ENCODE measurements at regions not wholly inside any gene's neighbourhood (a gene's known extent, or its start where the extent isn't known, plus 50 kb on each side); places are given as distances from the start of the nearest gene placed in this dataset.

DNA sequence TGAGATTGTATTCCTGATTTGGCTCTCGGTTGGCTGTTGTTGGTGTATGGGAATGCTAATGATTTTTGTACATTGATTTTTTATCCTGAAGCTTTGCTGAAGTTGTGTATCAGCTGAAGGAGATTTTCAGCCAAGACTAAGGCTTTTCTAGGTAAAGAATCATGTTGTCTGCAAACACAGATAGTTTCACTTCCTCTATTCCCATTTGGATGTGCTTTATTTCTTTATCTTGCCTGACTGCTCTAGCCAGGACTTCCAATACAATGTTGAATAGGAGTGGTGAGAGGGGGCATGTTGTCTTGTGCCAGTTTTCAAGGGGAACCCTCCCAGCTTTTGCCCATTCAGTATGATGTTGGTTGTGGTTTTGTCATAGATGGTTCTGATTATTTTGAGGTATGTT lies 90.4 kb downstream of the CYP26B1 start:
- TF ChIP-seq, protein P1, sequence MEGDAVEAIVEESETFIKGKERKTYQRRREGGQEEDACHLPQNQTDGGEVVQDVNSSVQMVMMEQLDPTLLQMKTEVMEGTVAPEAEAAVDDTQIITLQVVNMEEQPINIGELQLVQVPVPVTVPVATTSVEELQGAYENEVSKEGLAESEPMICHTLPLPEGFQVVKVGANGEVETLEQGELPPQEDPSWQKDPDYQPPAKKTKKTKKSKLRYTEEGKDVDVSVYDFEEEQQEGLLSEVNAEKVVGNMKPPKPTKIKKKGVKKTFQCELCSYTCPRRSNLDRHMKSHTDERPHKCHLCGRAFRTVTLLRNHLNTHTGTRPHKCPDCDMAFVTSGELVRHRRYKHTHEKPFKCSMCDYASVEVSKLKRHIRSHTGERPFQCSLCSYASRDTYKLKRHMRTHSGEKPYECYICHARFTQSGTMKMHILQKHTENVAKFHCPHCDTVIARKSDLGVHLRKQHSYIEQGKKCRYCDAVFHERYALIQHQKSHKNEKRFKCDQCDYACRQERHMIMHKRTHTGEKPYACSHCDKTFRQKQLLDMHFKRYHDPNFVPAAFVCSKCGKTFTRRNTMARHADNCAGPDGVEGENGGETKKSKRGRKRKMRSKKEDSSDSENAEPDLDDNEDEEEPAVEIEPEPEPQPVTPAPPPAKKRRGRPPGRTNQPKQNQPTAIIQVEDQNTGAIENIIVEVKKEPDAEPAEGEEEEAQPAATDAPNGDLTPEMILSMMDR (IDR thresholded peaks at IDR 0.05; ENCODE audit: poor library complexity, severe bottlenecking): no peak
- no peak for TF ChIP-seq EZH2 (IDR thresholded peaks at IDR 0.05; ENCODE audit: borderline replicate concordance, insufficient read depth, low read length, poor library complexity, severe bottlenecking)
- no peak for TF ChIP-seq EP300 (conservative IDR thresholded peaks at IDR 0.05; ENCODE audit: poor library complexity, severe bottlenecking)
- no peak for TF ChIP-seq SMC3 (conservative IDR thresholded peaks at IDR 0.05; ENCODE audit: poor library complexity)
- TF ChIP-seq POLR2AphosphoS5 (IDR thresholded peaks at IDR 0.05): no peak
- TF ChIP-seq RAD21 (conservative IDR thresholded peaks at IDR 0.05): no peak
- TF ChIP-seq TAF1 (IDR thresholded peaks at IDR 0.05; ENCODE audit: low read depth): no peak
- TF ChIP-seq, protein P2, sequence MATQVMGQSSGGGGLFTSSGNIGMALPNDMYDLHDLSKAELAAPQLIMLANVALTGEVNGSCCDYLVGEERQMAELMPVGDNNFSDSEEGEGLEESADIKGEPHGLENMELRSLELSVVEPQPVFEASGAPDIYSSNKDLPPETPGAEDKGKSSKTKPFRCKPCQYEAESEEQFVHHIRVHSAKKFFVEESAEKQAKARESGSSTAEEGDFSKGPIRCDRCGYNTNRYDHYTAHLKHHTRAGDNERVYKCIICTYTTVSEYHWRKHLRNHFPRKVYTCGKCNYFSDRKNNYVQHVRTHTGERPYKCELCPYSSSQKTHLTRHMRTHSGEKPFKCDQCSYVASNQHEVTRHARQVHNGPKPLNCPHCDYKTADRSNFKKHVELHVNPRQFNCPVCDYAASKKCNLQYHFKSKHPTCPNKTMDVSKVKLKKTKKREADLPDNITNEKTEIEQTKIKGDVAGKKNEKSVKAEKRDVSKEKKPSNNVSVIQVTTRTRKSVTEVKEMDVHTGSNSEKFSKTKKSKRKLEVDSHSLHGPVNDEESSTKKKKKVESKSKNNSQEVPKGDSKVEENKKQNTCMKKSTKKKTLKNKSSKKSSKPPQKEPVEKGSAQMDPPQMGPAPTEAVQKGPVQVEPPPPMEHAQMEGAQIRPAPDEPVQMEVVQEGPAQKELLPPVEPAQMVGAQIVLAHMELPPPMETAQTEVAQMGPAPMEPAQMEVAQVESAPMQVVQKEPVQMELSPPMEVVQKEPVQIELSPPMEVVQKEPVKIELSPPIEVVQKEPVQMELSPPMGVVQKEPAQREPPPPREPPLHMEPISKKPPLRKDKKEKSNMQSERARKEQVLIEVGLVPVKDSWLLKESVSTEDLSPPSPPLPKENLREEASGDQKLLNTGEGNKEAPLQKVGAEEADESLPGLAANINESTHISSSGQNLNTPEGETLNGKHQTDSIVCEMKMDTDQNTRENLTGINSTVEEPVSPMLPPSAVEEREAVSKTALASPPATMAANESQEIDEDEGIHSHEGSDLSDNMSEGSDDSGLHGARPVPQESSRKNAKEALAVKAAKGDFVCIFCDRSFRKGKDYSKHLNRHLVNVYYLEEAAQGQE (IDR thresholded peaks at IDR 0.05; ENCODE audit: borderline replicate concordance): no peak

All from neural cell (in vitro differentiated cells).